PC-9 (cell line): ENCODE measurements at regions not wholly inside any gene's neighbourhood (a gene's known extent, or its start where the extent isn't known, plus 50 kb on each side); places are given as distances from the start of the nearest gene placed in this dataset.

Experiments used
- CTCF ChIP-seq: fragments of 200-600 bp; sonication (generic); conservative IDR thresholded peaks from 2 replicates; pipeline ENCODE4 v1.6.1; 2017; ENCODE audit warnings: mixed run types, antibody characterized with exemption, mild to moderate bottlenecking, moderate library complexity
- EZH2 ChIP-seq: fragments of 200-600 bp; sonication (generic); IDR thresholded peaks from 2 replicates; pipeline ENCODE4 v1.8.0; 2017; ENCODE audit warnings: antibody characterized with exemption, low read depth

- TF ChIP-seq CTCF (no peak), EZH2 (no peak)
Measured at GRCh38 chr4:143026459-143027170, 158.1 kb upstream of the USP38 start.
